Calu3 (cell line): ENCODE measurements at regions not wholly inside any gene's neighbourhood (a gene's known extent, or its start where the extent isn't known, plus 50 kb on each side); places are given as distances from the start of the nearest gene placed in this dataset.

ENCODE experiments used
- BruUV-seq: library from RNA; stranded (reverse); fragments of 400-500 nt; replicated peaks from 2 replicates; lab custom pipeline; 2021; lab: Mats Ljungman, UMichigan
- CTCF ChIA-PET: fragments of 300-600 bp; sonication (Branson Sonifier 250); formaldehyde crosslinking; loops from one replicate; lab custom pipeline; 2022; ENCODE audit warnings: antibody characterized with exemption; lab: Charles Lee
- DNase-seq: peaks from one replicate; pipeline ENCODE4 v3.0.0; 2022
- H3K27ac Mint-ChIP-seq: one replicate; pipeline ENCODE4 v1.8.0; 2022; ENCODE audit warnings: mixed read lengths; ENCODE audit not compliant: unreplicated experiment
- H3K27me3 Mint-ChIP-seq: one replicate; pipeline ENCODE4 v1.8.0; 2022; ENCODE audit warnings: mixed read lengths; ENCODE audit not compliant: unreplicated experiment
- H3K36me3 Mint-ChIP-seq: one replicate; pipeline ENCODE4 v1.8.0; 2022; ENCODE audit warnings: mild to moderate bottlenecking, moderate library complexity, mixed read lengths; ENCODE audit not compliant: insufficient read depth, unreplicated experiment
- H3K4me1 Mint-ChIP-seq: one replicate; pipeline ENCODE4 v1.8.0; 2022; ENCODE audit warnings: mild to moderate bottlenecking, low read depth, mixed read lengths; ENCODE audit not compliant: unreplicated experiment
- H3K4me3 Mint-ChIP-seq: one replicate; pipeline ENCODE4 v1.8.0; 2022; ENCODE audit warnings: mild to moderate bottlenecking, low read depth, moderate library complexity, mixed read lengths; ENCODE audit not compliant: unreplicated experiment
- H3K9me3 Mint-ChIP-seq: one replicate; pipeline ENCODE4 v1.8.0; 2022; ENCODE audit warnings: low read depth, mixed read lengths; ENCODE audit not compliant: unreplicated experiment
- CTCF ChIP-seq: fragments of 200-600 bp; IDR thresholded peaks from one replicate; pipeline ENCODE4 v1.8.0; 2022; ENCODE audit warnings: antibody characterized with exemption; ENCODE audit not compliant: unreplicated experiment
- intact Hi-C: fragments of 100-400 bp; cut with micrococcal nuclease; formaldehyde crosslinking; loops from one replicate; pipeline ENCODE4 v1.10.0; 2022; ENCODE audit not compliant: unreplicated experiment

- BruUV-seq: no TSS peak
- intact Hi-C loops: no loop called here
- DNase-seq: no peak
Observed at GRCh38 chr13:44040818-44041100, 161.1 kb downstream of the LACC1 start.

DNA sequence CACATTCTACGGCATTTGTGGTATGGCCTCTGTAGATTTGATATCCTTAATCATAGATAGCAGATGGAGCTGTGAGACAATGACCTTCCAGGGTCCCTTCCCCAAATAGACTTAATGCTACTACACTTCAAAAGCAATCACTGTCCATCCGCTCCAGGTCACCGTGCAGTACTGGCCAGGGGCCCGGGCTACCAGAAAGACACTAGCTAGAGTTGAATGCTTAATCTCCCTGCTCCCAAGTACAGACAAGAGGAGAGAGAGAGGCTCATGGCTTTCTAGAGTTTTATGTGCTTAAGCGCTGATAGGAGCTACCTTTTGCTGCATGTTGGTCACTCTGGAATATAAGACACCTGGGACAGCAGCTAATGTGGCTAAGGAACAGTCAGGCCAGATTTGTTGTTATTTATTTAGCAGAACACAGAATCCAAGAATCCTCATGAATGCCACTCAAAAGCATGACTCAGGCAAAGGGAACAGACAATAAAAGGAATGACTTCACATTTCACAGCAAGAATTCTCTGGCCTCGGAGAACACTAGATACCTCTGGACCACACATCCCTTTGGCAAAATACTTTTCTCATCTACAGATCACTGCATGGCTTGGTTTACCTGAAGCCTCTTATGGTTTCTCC, 165.0 kb downstream of the LACC1 start:
- Mint-ChIP-seq H3K27ac (no peak overlapping the region), H3K9me3 (no peaks in the 10 kb centered on the region), H3K4me3 (no peak overlapping the region), H3K4me1 (no peaks in the 10 kb centered on the region), H3K27me3 (peaks cover 25% of the 10 kb centered on the region), H3K36me3 (no peaks in the 10 kb centered on the region)
- CTCF ChIA-PET: no interaction called here
- no peak for TF ChIP-seq CTCF
- no peak for DNase-seq
- intact Hi-C loops: no loop called here
- BruUV-seq: no TSS peak

More at GRCh38 chr13:44040818-44041100, 161.1 kb downstream of the LACC1 start:
- Mint-ChIP-seq H3K36me3 (no peaks in the 10 kb centered on the region), H3K27me3 (peaks cover 6% of the 10 kb centered on the region), H3K27ac (no peak overlapping the region), H3K9me3 (no peaks in the 10 kb centered on the region), H3K4me1 (no peaks in the 10 kb centered on the region), H3K4me3 (no peak overlapping the region)
- CTCF ChIA-PET: no interaction called here
- no peak for TF ChIP-seq CTCF

DNA sequence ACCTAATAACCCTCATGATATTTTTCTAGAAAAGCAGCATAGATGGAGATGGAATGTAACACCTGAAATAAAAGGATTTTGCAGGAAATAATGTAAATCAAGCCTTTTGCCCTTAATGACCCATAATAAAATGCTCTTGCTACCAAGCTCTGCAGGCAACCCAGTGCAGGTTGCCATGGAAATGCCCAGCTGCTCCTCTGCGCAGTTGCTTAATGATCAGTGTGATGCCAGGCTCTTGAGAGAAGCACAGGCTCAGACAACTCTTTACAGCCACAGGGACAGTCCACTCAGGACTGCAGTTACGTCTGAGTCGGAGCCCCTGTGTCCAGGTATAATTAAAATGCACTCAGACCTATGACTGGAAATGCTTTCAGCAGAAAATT, 165.5 kb downstream of the LACC1 start:
- no TSS peak for BruUV-seq
- no peaks in the 10 kb centered on the region for H3K4me1 Mint-ChIP-seq
- intact Hi-C loops: no loop called here
- no peak overlapping the region for H3K27ac Mint-ChIP-seq
- no peak for DNase-seq
- H3K36me3 Mint-ChIP-seq: no peaks in the 10 kb centered on the region
- no peak for TF ChIP-seq CTCF
- CTCF ChIA-PET: no interaction called here
- no peaks in the 10 kb centered on the region for H3K9me3 Mint-ChIP-seq
- H3K4me3 Mint-ChIP-seq: no peak overlapping the region
- H3K27me3 Mint-ChIP-seq: peaks cover 25% of the 10 kb centered on the region

GRCh38 chr13:44046428-44046827, 166.7 kb downstream of the LACC1 start:
- no peak for DNase-seq
- intact Hi-C loops: no loop called here
- H3K27ac Mint-ChIP-seq: no peak overlapping the region
- no peaks in the 10 kb centered on the region for H3K9me3 Mint-ChIP-seq
- no peaks in the 10 kb centered on the region for H3K4me1 Mint-ChIP-seq
- no peak overlapping the region for H3K4me3 Mint-ChIP-seq
- no peaks in the 10 kb centered on the region for H3K36me3 Mint-ChIP-seq
- no TSS peak for BruUV-seq
- no peak for TF ChIP-seq CTCF
- peaks cover 25% of the 10 kb centered on the region for H3K27me3 Mint-ChIP-seq
- CTCF ChIA-PET: interaction anchor here (0.6 to 0.7 kb wide), 3 partner anchors 21 to 138 kb away, joined by 7 to 15 read pairs (median 8); no protein-coding TSS in a partner anchor
